ENCODE measurements at regions not wholly inside any gene's neighbourhood (a gene's known extent, or its start where the extent isn't known, plus 50 kb on each side); places are given as distances from the start of the nearest gene placed in this dataset.

DNA sequence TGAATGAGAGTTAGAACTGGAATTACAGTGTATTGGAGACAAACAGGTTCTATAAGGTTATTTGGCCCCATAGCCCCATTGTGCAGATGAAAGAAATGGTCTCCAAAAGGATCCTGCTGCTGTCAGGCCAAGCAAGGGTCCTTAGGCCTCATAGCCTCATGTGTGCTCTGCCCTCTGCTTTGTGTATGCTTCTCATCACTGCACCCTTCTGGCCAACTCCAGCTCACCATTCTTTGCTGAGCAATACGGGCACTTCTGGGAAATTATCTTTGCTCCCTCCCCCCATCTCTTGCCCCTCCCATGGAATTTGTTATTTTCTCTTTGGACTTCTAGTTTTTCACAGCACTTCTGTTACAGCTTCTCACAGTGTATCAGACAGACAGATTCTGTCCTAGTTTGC lies 298.8 kb downstream of the FOXA2 start:
- intact Hi-C loops (cut with DNase I; ENCODE audit: low total_unique reads): no loop called here
- Histone ChIP-seq H3K27me3 (peaks cover 0 to 3% of the 10 kb centered on the region in 2 donors), H3K36me3 (no peaks in the 10 kb centered on the region), H3K4me3 (no peak overlapping the region), H3K27ac (no peak overlapping the region), H3K4me1 (no peaks in the 10 kb centered on the region), H3K9me3 (no peaks in the 10 kb centered on the region)
- TF ChIP-seq, protein P1, sequence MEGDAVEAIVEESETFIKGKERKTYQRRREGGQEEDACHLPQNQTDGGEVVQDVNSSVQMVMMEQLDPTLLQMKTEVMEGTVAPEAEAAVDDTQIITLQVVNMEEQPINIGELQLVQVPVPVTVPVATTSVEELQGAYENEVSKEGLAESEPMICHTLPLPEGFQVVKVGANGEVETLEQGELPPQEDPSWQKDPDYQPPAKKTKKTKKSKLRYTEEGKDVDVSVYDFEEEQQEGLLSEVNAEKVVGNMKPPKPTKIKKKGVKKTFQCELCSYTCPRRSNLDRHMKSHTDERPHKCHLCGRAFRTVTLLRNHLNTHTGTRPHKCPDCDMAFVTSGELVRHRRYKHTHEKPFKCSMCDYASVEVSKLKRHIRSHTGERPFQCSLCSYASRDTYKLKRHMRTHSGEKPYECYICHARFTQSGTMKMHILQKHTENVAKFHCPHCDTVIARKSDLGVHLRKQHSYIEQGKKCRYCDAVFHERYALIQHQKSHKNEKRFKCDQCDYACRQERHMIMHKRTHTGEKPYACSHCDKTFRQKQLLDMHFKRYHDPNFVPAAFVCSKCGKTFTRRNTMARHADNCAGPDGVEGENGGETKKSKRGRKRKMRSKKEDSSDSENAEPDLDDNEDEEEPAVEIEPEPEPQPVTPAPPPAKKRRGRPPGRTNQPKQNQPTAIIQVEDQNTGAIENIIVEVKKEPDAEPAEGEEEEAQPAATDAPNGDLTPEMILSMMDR (IDR thresholded peaks at IDR 0.05): no peak
- DNase-seq: no peak

DNA sequence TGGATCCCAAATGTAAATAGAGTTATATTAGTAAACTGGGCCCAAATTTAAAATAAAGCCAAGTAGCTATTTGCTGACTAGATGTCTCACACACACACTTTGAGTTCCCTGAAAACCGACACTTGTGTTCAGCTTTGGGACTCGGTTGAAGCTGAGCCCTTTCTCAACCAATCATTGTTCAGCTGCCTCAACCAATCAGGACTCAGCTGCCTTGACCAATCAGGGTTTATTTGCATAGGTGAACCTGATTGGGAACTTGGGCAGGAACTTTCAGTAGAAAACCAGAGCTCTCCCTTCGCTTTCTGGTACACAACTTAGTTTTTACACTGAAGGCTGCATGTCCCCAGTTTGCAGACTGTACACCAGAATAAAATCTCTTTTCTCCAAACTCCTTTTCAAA lies 301.7 kb downstream of the FOXA2 start:
- Histone ChIP-seq H3K9me3 (no peaks in the 10 kb centered on the region), H3K36me3 (no peaks in the 10 kb centered on the region), H3K27me3 (no peaks in the 10 kb centered on the region), H3K4me1 (no peaks in the 10 kb centered on the region), H3K4me3 (no peak overlapping the region), H3K27ac (no peak overlapping the region)
- intact Hi-C loops (cut with DNase I; ENCODE audit: low total_unique reads): no loop called here
- no peak for DNase-seq
- TF ChIP-seq, protein P1 (IDR thresholded peaks at IDR 0.05): no peak

DNA sequence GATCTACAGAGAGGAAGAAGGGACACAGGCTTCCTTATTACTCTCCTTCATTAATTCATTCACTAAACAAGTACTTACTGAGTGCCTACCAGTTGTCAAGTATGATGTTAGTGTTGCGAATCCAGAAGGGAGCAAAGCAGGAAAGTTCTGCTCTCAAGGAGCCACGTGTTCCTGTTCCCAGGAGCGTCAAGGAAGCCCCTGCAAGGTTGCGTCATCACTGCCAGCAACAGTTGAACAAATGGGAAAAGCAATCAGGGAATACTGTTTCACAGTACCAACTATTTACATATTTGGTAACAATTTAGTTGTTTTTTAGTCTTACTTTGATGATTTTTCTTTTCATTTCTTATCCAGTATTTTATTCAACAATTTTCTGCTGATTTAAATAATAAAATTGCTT lies 310.0 kb downstream of the FOXA2 start:
- Histone ChIP-seq H3K4me1 (no peaks in the 10 kb centered on the region), H3K36me3 (no peaks in the 10 kb centered on the region), H3K27ac (no peak overlapping the region), H3K9me3 (no peaks in the 10 kb centered on the region), H3K4me3 (no peak overlapping the region), H3K27me3 (no peaks in the 10 kb centered on the region)
- TF ChIP-seq, protein P1 (IDR thresholded peaks at IDR 0.05): no peak
- DNase-seq: no peak
- intact Hi-C loops (cut with DNase I; ENCODE audit: low total_unique reads): no loop called here

DNA sequence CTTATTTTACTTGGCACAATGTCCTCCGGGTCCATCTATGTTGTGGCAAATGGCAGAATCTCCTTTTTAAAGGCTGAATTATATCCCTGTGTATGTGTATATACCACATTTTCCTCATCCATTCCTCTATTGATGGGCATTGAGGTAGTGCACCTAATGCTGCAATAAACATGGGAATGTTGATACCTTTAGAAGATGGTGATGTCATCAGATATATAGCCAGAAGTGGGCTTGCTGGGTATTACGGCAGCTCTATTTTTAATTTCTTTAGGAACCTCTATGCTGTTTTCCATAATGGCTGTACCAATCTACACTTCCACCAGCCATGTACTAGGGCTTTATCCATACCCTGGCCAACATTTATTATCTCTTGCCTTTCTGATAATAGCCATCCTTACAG lies 315.7 kb downstream of the FOXA2 start:
- intact Hi-C loops (cut with DNase I; ENCODE audit: low total_unique reads): no loop called here
- no peaks in the 10 kb centered on the region for H3K36me3 ChIP-seq
- DNase-seq: no peak
- H3K27ac ChIP-seq: no peak overlapping the region
- TF ChIP-seq, protein P1 (IDR thresholded peaks at IDR 0.05): no peak
- no peaks in the 10 kb centered on the region for H3K4me1 ChIP-seq
- no peaks in the 10 kb centered on the region for H3K9me3 ChIP-seq
- no peaks in the 10 kb centered on the region for H3K27me3 ChIP-seq
- no peak overlapping the region for H3K4me3 ChIP-seq

DNA sequence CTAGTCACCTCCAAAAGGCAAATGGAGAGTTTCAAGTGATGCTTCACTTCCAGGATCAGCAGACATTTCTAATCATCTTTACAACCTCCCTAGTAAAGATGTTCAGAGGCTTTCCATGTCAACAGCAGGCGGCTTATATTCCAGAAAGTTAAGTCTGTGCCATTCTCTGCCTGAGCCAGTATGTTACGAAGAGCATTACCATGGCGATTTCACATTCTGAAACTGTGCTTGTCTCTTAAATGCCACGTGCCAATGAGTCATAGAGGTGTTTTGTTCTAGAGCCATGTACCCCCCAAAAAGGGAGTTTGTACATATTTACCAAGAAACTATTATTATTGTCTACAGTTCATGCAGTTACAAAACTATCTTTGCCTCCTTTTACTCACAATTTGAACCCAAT lies 319.5 kb downstream of the FOXA2 start:
- intact Hi-C loops (cut with DNase I; ENCODE audit: low total_unique reads): no loop called here
- no peak overlapping the region for H3K27ac ChIP-seq
- no peak for DNase-seq

More for the DNA sequence above, 319.5 kb downstream of the FOXA2 start:
- Histone ChIP-seq H3K9me3 (no peaks in the 10 kb centered on the region), H3K4me1 (no peaks in the 10 kb centered on the region), H3K4me3 (no peak overlapping the region), H3K27me3 (peaks cover 0 to 2% of the 10 kb centered on the region in 2 donors), H3K36me3 (no peaks in the 10 kb centered on the region)
- TF ChIP-seq, protein P1 (IDR thresholded peaks at IDR 0.05): no peak
